ENCODE measurements at regions not wholly inside any gene's neighbourhood (a gene's known extent, or its start where the extent isn't known, plus 50 kb on each side); places are given as distances from the start of the nearest gene placed in this dataset.

- DNase-seq (ENCODE audit: low spot score): no peak
These were observed 102.0 kb upstream of the THRB start for GRCh38 chr3:24596626-24597025.

GRCh38 chr3:24598695-24599470, 104.2 kb upstream of the THRB start:
- DNase-seq (ENCODE audit: low spot score): no peak

- no peak for DNase-seq (ENCODE audit: low spot score)
These were observed 106.7 kb upstream of the THRB start for GRCh38 chr3:24601066-24601939.

GRCh38 chr3:24604215-24604614, 109.6 kb upstream of the THRB start:
- DNase-seq (ENCODE audit: low spot score): no peak

GRCh38 chr3:24605511-24606028, 110.9 kb upstream of the THRB start:
- no peak for DNase-seq (ENCODE audit: low spot score)

GRCh38 chr3:24607281-24607680, 112.6 kb upstream of the THRB start:
- no peak for DNase-seq (ENCODE audit: low spot score)

GRCh38 chr3:24608701-24609390, 114.2 kb upstream of the THRB start:
- no peak for DNase-seq (ENCODE audit: low spot score)

GRCh38 chr3:24614359-24614758, 119.7 kb upstream of the THRB start:
- no peak for DNase-seq (ENCODE audit: low spot score)

GRCh38 chr3:24615177-24615576, 120.5 kb upstream of the THRB start:
- no peak for DNase-seq (ENCODE audit: low spot score)

- DNase-seq (ENCODE audit: low spot score): no peak
These were observed 121.6 kb upstream of the THRB start for GRCh38 chr3:24616110-24616829.

GRCh38 chr3:24622138-24622537, 127.5 kb upstream of the THRB start:
- no peak for DNase-seq (ENCODE audit: low spot score)

GRCh38 chr3:24622696-24623225, 128.1 kb upstream of the THRB start:
- no peak for DNase-seq (ENCODE audit: low spot score)

- no peak for DNase-seq (ENCODE audit: low spot score)
These were observed 129.0 kb upstream of the THRB start for GRCh38 chr3:24623657-24624056.

GRCh38 chr3:24624938-24625681, 130.5 kb upstream of the THRB start:
- DNase-seq (ENCODE audit: low spot score): no peak

- DNase-seq (ENCODE audit: low spot score): no peak
These were observed 134.0 kb upstream of the THRB start for GRCh38 chr3:24628523-24629258.

- DNase-seq (ENCODE audit: low spot score): no peak
These were observed 136.8 kb upstream of the THRB start for GRCh38 chr3:24631481-24631880.

- no peak for DNase-seq (ENCODE audit: low spot score)
These were observed 144.4 kb upstream of the THRB start for GRCh38 chr3:24639061-24639460.

- no peak for DNase-seq (ENCODE audit: low spot score)
These were observed 145.1 kb upstream of the THRB start for GRCh38 chr3:24639481-24640329.

GRCh38 chr3:24640330-24640877, 145.8 kb upstream of the THRB start:
- DNase-seq (ENCODE audit: low spot score): no peak
